Smooth muscle cell (in vitro differentiated cells): ENCODE measurements at regions not wholly inside any gene's neighbourhood (a gene's known extent, or its start where the extent isn't known, plus 50 kb on each side); places are given as distances from the start of the nearest gene placed in this dataset.

Source experiments
- DNase-seq: peaks from one replicate; lab custom pipeline; 2025; ENCODE audit not compliant: unreplicated experiment; lab: John Stamatoyannopoulos, UW
- H2AFZ ChIP-seq: fragments of 200-600 bp; sonication (generic); 2 replicates; pipeline ENCODE4 v1.6.0; 2016; ENCODE audit warnings: antibody characterized with exemption, low read depth, mild to moderate bottlenecking
- H3F3A ChIP-seq: fragments of 200-600 bp; sonication (generic); 2 replicates; pipeline ENCODE4 v1.6.0; 2017; ENCODE audit warnings: antibody characterized with exemption, low read depth
- H3K27ac ChIP-seq: fragments of 200-600 bp; sonication (generic); 2 replicates; pipeline ENCODE4 v1.5.1; 2016; ENCODE audit warnings: low read depth, mild to moderate bottlenecking
- H3K27me3 ChIP-seq: fragments of 200-600 bp; sonication (generic); 2 replicates; pipeline ENCODE4 v1.6.1; 2016; ENCODE audit warnings: low read depth, mild to moderate bottlenecking
- H3K36me3 ChIP-seq: fragments of 200-600 bp; sonication (generic); 2 replicates; pipeline ENCODE4 v1.5.1; 2016; ENCODE audit warnings: low read depth
- H3K4me1 ChIP-seq: fragments of 200-600 bp; sonication (generic); 2 replicates; pipeline ENCODE4 v1.5.1; 2016; ENCODE audit warnings: low read depth
- H3K4me2 ChIP-seq: fragments of 200-600 bp; sonication (generic); 2 replicates; pipeline ENCODE4 v1.6.0; 2016; ENCODE audit warnings: mild to moderate bottlenecking
- H3K4me3 ChIP-seq: fragments of 200-600 bp; sonication (generic); 2 replicates; pipeline ENCODE4 v1.5.1; 2016; ENCODE audit warnings: mild to moderate bottlenecking
- H3K79me2 ChIP-seq: fragments of 200-600 bp; sonication (generic); 2 replicates; pipeline ENCODE4 v1.6.0; 2016; ENCODE audit warnings: low read depth, mild to moderate bottlenecking
- H3K9ac ChIP-seq: fragments of 200-600 bp; sonication (generic); 2 replicates; pipeline ENCODE4 v1.6.0; 2016; ENCODE audit warnings: low read depth
- H3K9me3 ChIP-seq: fragments of 200-600 bp; sonication (generic); replicated peaks from 2 replicates; pipeline ENCODE4 v1.5.1; 2016; ENCODE audit warnings: low read depth
- H4K20me1 ChIP-seq: fragments of 200-600 bp; sonication (generic); 2 replicates; pipeline ENCODE4 v1.6.0; 2016; ENCODE audit warnings: low read depth
- WGBS: methylation state at CpG from one replicate; pipeline ENCODE4 v1.1.7; 2016; ENCODE audit warnings: low lambda C conversion rate; 5-methylcytosine and 5-hydroxymethylcytosine counted together
- TF ChIP-seq, protein P1 (sequence below): fragments of 200-600 bp; sonication (generic); IDR thresholded peaks from 2 replicates; pipeline ENCODE4 v1.5.1; 2017; ENCODE audit warnings: borderline replicate concordance, mild to moderate bottlenecking, antibody characterized with exemption; ENCODE audit not compliant: insufficient read depth, poor library complexity, severe bottlenecking

GRCh38 chr10:20962165-20962564 is 65.1 kb upstream of the NEBL start:
- H3K36me3 ChIP-seq: no peaks in the 10 kb centered on the region
- no peaks in the 10 kb centered on the region for H3K27me3 ChIP-seq
- H3K4me3 ChIP-seq: no peak overlapping the region
- H3K9ac ChIP-seq: no peak overlapping the region
- H3K4me1 ChIP-seq: peaks cover 6% of the 10 kb centered on the region
- WGBS: 91% methylated on average over 3 of the region's 3 CpGs
- TF ChIP-seq, protein P1, sequence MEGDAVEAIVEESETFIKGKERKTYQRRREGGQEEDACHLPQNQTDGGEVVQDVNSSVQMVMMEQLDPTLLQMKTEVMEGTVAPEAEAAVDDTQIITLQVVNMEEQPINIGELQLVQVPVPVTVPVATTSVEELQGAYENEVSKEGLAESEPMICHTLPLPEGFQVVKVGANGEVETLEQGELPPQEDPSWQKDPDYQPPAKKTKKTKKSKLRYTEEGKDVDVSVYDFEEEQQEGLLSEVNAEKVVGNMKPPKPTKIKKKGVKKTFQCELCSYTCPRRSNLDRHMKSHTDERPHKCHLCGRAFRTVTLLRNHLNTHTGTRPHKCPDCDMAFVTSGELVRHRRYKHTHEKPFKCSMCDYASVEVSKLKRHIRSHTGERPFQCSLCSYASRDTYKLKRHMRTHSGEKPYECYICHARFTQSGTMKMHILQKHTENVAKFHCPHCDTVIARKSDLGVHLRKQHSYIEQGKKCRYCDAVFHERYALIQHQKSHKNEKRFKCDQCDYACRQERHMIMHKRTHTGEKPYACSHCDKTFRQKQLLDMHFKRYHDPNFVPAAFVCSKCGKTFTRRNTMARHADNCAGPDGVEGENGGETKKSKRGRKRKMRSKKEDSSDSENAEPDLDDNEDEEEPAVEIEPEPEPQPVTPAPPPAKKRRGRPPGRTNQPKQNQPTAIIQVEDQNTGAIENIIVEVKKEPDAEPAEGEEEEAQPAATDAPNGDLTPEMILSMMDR: no peak
- H3K4me2 ChIP-seq: no peak overlapping the region
- H3K79me2 ChIP-seq: no peaks in the 10 kb centered on the region
- H4K20me1 ChIP-seq: no peaks in the 10 kb centered on the region
- no peak for DNase-seq
- H3F3A ChIP-seq: no peaks in the 10 kb centered on the region
- peak overlapping the region; percentile 23 for H2AFZ ChIP-seq
- H3K27ac ChIP-seq: no peak overlapping the region
- H3K9me3 ChIP-seq: no peaks in the 10 kb centered on the region

- H2AFZ ChIP-seq: no peak overlapping the region
- no peak overlapping the region for H3K4me3 ChIP-seq
- peaks cover 4% of the 10 kb centered on the region for H3F3A ChIP-seq
- TF ChIP-seq, protein P1: no peak
- no peaks in the 10 kb centered on the region for H4K20me1 ChIP-seq
- H3K27ac ChIP-seq: no peak overlapping the region
- H3K9ac ChIP-seq: no peak overlapping the region
- WGBS: 93% methylated on average over 1 of the region's 1 CpG
- no peak overlapping the region for H3K4me2 ChIP-seq
- DNase-seq: no peak
- H3K9me3 ChIP-seq: no peaks in the 10 kb centered on the region
- H3K4me1 ChIP-seq: peaks cover 33% of the 10 kb centered on the region
- no peaks in the 10 kb centered on the region for H3K36me3 ChIP-seq
- no peaks in the 10 kb centered on the region for H3K27me3 ChIP-seq
- H3K79me2 ChIP-seq: no peaks in the 10 kb centered on the region
Observed at GRCh38 chr10:20959242-20959641, 62.1 kb upstream of the NEBL start.

DNA sequence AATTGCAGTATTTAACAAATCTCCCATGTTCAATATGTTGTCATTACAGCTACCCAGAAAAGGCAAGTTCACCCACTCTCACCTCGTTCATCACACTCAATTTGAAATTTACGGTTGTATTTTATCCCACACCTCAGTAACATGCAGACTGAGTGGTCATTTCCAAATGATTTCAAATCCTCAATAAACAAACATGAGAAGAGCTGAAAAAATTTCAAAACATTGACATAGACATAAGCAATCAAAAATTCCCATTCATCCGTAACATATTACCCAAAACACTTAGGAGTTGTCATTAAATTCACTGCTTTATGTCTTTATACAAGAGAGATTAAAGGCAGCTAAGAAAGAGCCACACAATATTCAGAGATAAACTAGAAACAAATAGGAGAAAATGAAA is 61.7 kb upstream of the NEBL start:
- TF ChIP-seq, protein P1: no peak
- no peak overlapping the region for H3K4me2 ChIP-seq
- H3F3A ChIP-seq: peaks cover 7% of the 10 kb centered on the region
- no peaks in the 10 kb centered on the region for H3K27me3 ChIP-seq
- peaks cover 38% of the 10 kb centered on the region for H3K4me1 ChIP-seq
- no peaks in the 10 kb centered on the region for H3K9me3 ChIP-seq
- H3K36me3 ChIP-seq: no peaks in the 10 kb centered on the region
- no peaks in the 10 kb centered on the region for H4K20me1 ChIP-seq
- H3K4me3 ChIP-seq: no peak overlapping the region
- no peak overlapping the region for H3K9ac ChIP-seq
- H3K79me2 ChIP-seq: no peaks in the 10 kb centered on the region
- 85% methylated on average over 3 of the region's 3 CpGs for WGBS
- no peak overlapping the region for H3K27ac ChIP-seq
- H2AFZ ChIP-seq: no peak overlapping the region
- DNase-seq: no peak

GRCh38 chr10:20958225-20958624 is 61.1 kb upstream of the NEBL start:
- peaks cover 43% of the 10 kb centered on the region for H3K4me1 ChIP-seq
- DNase-seq: no peak
- no peaks in the 10 kb centered on the region for H3K27me3 ChIP-seq
- no peak overlapping the region for H3K4me3 ChIP-seq
- H4K20me1 ChIP-seq: no peaks in the 10 kb centered on the region
- no peaks in the 10 kb centered on the region for H3K36me3 ChIP-seq
- peaks cover 7% of the 10 kb centered on the region for H3F3A ChIP-seq
- no peak overlapping the region for H3K27ac ChIP-seq
- H3K79me2 ChIP-seq: no peaks in the 10 kb centered on the region
- no peak overlapping the region for H3K4me2 ChIP-seq
- H3K9ac ChIP-seq: no peak overlapping the region
- TF ChIP-seq, protein P1: no peak
- no peaks in the 10 kb centered on the region for H3K9me3 ChIP-seq
- 90% methylated on average over 4 of the region's 4 CpGs for WGBS
- no peak overlapping the region for H2AFZ ChIP-seq
